Choroid plexus epithelial cell (primary cell): ENCODE measurements at regions not wholly inside any gene's neighbourhood (a gene's known extent, or its start where the extent isn't known, plus 50 kb on each side); places are given as distances from the start of the nearest gene placed in this dataset.
"Not testable (repeated sequence)": the region's sequence is repeated elsewhere in the genome, so short reads cannot be mapped to it uniquely, and the experiment has no call there.

ENCODE experiments used
- DNase-seq: peaks from one replicate; pipeline ENCODE4 v3.0.0-alpha.2; 2010; ENCODE audit warnings: low read depth
- H3K4me3 ChIP-seq: 2 replicates; pipeline ENCODE4 v1.5.1; 2011; ENCODE audit warnings: low read depth, mild to moderate bottlenecking, control low read depth, low read length, moderate library complexity
- CTCF ChIP-seq: conservative IDR thresholded peaks from 2 replicates; pipeline ENCODE4 v1.5.1; 2011; ENCODE audit warnings: low read depth, mild to moderate bottlenecking, control low read depth, inconsistent platforms, low read length, moderate library complexity

- no peak for TF ChIP-seq CTCF
- DNase-seq = no peak
- no peak overlapping the region for H3K4me3 ChIP-seq
Measured at GRCh38 chr1:199590708-199591107, 436.8 kb upstream of the NR5A2 start.

GRCh38 chr1:199591468-199591867 is 436.0 kb upstream of the NR5A2 start:
- no peak for TF ChIP-seq CTCF
- H3K4me3 ChIP-seq = no peak overlapping the region
- DNase-seq = no peak

GRCh38 chr1:199593475-199593874 is 434.0 kb upstream of the NR5A2 start:
- no peak for TF ChIP-seq CTCF
- H3K4me3 ChIP-seq = no peak overlapping the region
- DNase-seq = no peak

GRCh38 chr1:199596448-199596847 is 431.1 kb upstream of the NR5A2 start:
- not testable (repeated sequence) for DNase-seq, H3K4me3 ChIP-seq

- H3K4me3 ChIP-seq = no peak overlapping the region
- DNase-seq = no peak
- no peak for TF ChIP-seq CTCF
Measured at GRCh38 chr1:199597152-199597551, 430.4 kb upstream of the NR5A2 start.

- H3K4me3 ChIP-seq = no peak overlapping the region
- no peak for DNase-seq
- TF ChIP-seq CTCF = no peak
Measured at GRCh38 chr1:199608414-199608813, 419.1 kb upstream of the NR5A2 start.

GRCh38 chr1:199612976-199613774 is 414.3 kb upstream of the NR5A2 start:
- TF ChIP-seq CTCF = no peak
- no peak overlapping the region for H3K4me3 ChIP-seq
- DNase-seq = peak; percentile 50
